GM23338 (cell line): ENCODE measurements at regions not wholly inside any gene's neighbourhood (a gene's known extent, or its start where the extent isn't known, plus 50 kb on each side); places are given as distances from the start of the nearest gene placed in this dataset. TPM values are rescaled to one million over a fixed set of nuclear protein-coding genes. Genes with fewer than 3 reads are reported as not detected.

ENCODE experiments used
- EZH2 ChIP-seq: fragments of 200-600 bp; sonication (generic); IDR thresholded peaks from one replicate; pipeline ENCODE4 v1.8.0; 2017; ENCODE audit warnings: antibody characterized with exemption, mild to moderate bottlenecking, low read depth; ENCODE audit not compliant: unreplicated experiment
- small RNA-seq: library from RNA; depleted of rRNA; stranded (forward); fragments of <200 nt; gene quantifications from one replicate; pipeline ENCODE3, GENCODE V24; 2014; ENCODE audit warnings: low replicate concordance
- TF ChIP-seq, protein P1 (sequence below): IDR thresholded peaks from 2 replicates; pipeline ENCODE4 v1.6.1; 2016; ENCODE audit warnings: antibody characterized with exemption

DNA sequence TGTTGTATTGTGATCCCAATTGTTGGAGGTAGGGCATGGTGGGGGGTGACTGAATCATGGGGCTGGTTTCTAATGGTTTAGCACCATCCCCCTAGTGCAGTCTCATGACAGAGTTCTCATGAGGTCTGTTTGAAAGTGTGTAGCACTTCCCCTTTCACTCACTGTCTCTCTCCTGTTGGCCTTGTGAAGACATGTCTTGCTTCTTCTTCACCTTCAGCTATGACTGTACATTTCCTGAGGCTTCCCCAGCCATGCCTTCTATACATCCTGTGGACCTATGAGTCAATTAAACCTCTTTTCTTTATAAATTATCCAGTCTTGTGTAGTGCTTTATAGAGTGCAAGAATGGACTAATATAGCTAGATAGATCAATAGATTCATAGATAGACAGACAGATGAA is 230.0 kb downstream of the MAGEE1 start (continued):
- TF ChIP-seq, protein P1, sequence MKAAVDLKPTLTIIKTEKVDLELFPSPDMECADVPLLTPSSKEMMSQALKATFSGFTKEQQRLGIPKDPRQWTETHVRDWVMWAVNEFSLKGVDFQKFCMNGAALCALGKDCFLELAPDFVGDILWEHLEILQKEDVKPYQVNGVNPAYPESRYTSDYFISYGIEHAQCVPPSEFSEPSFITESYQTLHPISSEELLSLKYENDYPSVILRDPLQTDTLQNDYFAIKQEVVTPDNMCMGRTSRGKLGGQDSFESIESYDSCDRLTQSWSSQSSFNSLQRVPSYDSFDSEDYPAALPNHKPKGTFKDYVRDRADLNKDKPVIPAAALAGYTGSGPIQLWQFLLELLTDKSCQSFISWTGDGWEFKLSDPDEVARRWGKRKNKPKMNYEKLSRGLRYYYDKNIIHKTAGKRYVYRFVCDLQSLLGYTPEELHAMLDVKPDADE, result no peak
- TF ChIP-seq EZH2, result no peak

Small RNAs in the stretch of these regions (small RNA-seq; reads per million reads assigned to genes)
- not detected for gene RNA5SP508
